ENCODE measurements at regions not wholly inside any gene's neighbourhood (a gene's known extent, or its start where the extent isn't known, plus 50 kb on each side); places are given as distances from the start of the nearest gene placed in this dataset.

- TF ChIP-seq CTCF (conservative IDR thresholded peaks at IDR 0.05; ENCODE audit: low read depth, low read length) (no peak), EZH2 (IDR thresholded peaks at IDR 0.05; ENCODE audit: borderline replicate concordance, low read depth, low read length, poor library complexity, severe bottlenecking) (no peak)
Measured at GRCh38 chr2:128692895-128693742, 374.5 kb upstream of the HS6ST1 start.

Measured in A673 (cell line).